ENCODE measurements at regions not wholly inside any gene's neighbourhood (a gene's known extent, or its start where the extent isn't known, plus 50 kb on each side); places are given as distances from the start of the nearest gene placed in this dataset.

DNA sequence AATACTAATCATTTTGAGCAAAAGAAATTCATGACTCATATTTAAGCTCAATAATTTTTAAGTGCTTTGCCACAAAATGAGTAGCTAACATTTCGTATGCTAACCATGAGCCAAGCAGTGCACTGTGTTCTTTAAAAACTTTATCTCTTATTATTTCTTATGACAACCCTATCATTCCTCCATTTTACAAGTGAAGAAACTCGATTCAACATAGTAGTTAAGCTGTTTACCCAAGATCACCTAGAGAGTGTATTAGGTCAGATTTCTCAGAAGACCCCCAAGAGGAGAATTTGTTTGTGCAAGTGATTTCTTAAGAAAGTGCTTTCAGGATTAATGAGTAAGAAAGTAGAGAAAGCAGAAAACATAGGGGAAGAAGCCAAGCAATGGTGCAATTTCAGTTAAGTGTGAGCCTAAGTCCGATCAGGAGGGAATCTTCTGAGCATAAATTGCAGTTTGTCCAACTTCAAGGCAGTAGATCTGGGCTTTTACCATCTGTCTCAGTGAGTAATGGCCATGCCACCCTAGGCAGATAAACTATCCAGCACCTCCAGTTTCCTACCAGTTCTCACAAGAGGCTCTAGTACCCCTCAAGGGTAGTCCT is 202.7 kb downstream of the SCG2 start:
- Histone ChIP-seq H3K4me3 (ENCODE audit: low read length) (no peak overlapping the region), H3K27me3 (ENCODE audit: insufficient read depth, low read length) (no peaks in the 10 kb centered on the region), H3K4me1 (ENCODE audit: insufficient read depth, low read length) (no peaks in the 10 kb centered on the region), H3K9me3 (ENCODE audit: low read depth, low read length) (peaks cover 21% of the 10 kb centered on the region)

DNA sequence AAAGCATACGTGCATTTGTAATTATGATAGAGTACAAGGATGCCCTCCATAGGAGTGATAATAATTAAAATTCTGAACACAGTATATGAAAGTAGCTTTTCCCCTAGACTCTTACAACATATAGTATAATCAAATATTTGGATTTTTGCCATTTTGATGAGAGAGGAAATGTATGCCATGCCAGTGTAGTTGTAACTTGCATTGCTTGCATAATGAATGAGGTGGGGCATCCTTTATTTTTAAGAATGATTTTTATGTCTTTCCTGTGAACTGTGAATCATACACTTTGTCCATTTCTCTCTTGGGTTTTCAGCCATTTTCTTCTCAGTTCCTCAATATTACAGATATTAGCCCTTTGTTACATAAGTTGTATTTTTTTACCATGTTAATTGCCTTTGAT is 197.5 kb downstream of the SCG2 start:
- Histone ChIP-seq H3K4me3 (ENCODE audit: low read length) (no peak overlapping the region), H3K27me3 (ENCODE audit: insufficient read depth, low read length) (no peaks in the 10 kb centered on the region), H3K4me1 (ENCODE audit: insufficient read depth, low read length) (no peaks in the 10 kb centered on the region), H3K9me3 (ENCODE audit: low read depth, low read length) (no peaks in the 10 kb centered on the region)

DNA sequence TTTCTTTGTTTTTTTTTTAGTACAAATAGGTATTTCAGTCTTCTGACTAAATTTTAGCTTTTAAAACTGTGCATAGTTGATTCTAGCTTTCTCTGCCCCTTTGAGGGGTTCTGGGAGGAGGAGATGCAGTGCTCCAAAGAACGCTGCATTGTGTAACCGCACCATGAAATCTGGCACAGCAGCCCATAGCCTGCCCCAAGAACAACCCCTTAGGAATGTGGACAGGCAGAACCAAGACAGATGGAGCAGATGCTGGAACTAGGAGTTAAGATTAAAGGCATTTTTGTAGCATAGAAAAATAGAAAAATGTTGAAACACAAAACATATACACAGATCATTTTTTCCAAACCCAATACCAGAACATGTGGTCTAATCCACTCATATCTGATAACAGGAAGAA is 187.5 kb downstream of the SCG2 start:
- Histone ChIP-seq H3K9me3 (ENCODE audit: low read depth, low read length) (no peaks in the 10 kb centered on the region), H3K27me3 (ENCODE audit: insufficient read depth, low read length) (no peaks in the 10 kb centered on the region), H3K4me3 (ENCODE audit: low read length) (no peak overlapping the region), H3K4me1 (ENCODE audit: insufficient read depth, low read length) (no peaks in the 10 kb centered on the region)

DNA sequence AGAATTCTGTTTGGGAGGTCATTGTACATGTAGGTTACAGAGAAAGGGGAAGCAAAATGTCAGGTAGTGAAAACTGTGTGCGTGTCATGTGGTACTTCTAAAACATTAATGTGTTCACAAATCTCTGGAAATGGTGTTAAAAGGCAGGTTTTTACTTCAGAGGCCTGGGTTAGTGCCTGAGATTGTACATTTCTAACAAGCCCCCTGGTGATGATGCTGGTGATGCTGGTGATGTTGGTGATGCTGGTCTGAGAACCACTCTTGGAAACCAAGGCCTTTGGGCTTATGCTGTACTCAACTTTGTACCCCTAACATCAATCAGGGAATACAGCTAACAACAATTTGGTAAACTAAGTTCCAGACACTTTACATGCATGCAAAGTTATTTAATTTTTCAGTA is 187.1 kb downstream of the SCG2 start:
- no peak overlapping the region for H3K4me3 ChIP-seq (ENCODE audit: low read length)
- H3K27me3 ChIP-seq (ENCODE audit: insufficient read depth, low read length), result no peaks in the 10 kb centered on the region
- H3K4me1 ChIP-seq (ENCODE audit: insufficient read depth, low read length), result no peaks in the 10 kb centered on the region
- no peaks in the 10 kb centered on the region for H3K9me3 ChIP-seq (ENCODE audit: low read depth, low read length)

DNA sequence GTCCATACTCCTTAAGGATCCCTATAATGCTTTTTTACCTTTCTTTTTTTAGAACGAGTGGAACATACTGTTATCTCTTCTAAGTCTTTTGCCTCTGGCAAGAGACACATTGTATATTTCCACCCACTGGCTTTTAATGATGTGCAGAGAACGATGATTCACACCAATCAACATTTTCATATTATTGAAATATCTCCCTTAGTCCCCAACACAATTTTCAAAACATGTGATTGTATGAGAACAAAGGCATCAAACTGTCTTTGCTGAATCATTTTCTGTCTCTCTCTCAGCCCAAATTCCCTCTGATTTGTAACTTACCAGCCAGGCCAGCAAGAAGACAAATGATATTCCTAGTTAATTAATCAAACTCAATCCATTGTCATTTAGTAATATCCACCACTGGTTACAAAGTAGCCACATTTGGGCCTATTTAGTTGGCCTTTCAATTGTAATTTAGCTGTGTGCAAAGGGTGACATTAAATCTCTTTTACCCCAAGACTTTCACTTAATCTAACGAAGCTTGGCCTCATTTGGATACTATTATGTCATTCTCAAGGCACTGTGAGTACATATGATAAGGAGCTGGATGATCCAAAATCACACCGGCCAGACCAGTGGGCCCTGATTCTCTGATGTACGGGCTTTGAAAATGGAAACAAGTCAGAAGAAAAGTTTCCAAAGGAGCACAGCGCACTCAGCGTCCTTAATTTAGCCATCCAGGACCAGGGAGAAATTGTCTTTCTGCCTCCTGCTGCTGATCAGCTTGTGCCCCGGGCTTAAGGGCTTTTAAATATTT is 185.1 kb downstream of the SCG2 start:
- Histone ChIP-seq H3K9me3 (ENCODE audit: low read depth, low read length) (no peaks in the 10 kb centered on the region), H3K4me1 (ENCODE audit: insufficient read depth, low read length) (no peaks in the 10 kb centered on the region), H3K4me3 (ENCODE audit: low read length) (no peak overlapping the region), H3K27me3 (ENCODE audit: insufficient read depth, low read length) (no peaks in the 10 kb centered on the region)

DNA sequence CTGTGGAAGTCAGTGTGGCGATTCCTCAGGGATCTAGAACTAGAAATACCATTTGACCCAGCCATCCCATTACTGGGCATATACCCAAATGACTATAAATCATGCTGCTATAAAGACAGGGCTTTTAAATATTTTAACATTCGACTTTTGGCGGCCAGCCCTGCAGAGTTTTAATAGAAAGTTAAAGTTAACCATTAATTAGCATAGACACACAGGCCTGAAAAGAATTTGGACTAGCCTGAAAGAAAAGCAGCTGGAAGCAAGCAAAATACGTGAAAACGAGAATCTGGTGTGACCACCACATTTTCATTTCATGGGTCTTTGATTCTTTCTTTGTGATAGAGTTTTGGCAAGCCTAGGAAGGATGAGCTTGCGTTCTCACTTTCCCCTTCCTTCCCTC is 184.0 kb downstream of the SCG2 start:
- Histone ChIP-seq H3K4me3 (ENCODE audit: low read length) (no peak overlapping the region), H3K9me3 (ENCODE audit: low read depth, low read length) (no peaks in the 10 kb centered on the region), H3K27me3 (ENCODE audit: insufficient read depth, low read length) (no peaks in the 10 kb centered on the region), H3K4me1 (ENCODE audit: insufficient read depth, low read length) (no peaks in the 10 kb centered on the region)

DNA sequence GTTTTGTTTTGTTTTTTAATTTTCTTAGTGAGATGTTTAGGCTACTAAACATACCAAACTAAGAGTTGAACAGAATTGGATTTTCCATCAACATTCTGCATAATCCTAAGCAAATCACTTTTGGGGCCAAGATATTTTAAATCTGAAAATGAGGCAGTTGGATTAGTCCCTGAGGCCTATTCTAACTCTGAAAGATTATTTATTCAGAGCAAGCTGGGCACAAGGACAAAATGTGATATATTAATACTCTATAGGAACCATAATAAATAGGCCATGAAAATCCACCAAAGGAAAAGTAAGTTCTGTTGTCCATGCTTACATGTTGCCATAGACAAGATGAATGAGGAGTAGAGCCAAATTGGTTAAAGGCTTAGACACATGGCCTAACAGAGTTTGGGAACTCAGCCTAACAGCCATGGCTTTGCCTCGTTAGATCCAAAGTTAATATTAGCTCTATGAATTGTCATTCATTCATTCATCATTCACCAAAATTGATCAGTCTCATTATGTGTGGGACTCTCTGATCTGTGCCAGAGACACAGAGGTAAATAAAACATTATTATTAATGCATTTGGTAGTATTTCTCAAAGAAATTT is 183.5 kb downstream of the SCG2 start:
- Histone ChIP-seq H3K9me3 (ENCODE audit: low read depth, low read length) (no peaks in the 10 kb centered on the region), H3K4me1 (ENCODE audit: insufficient read depth, low read length) (no peaks in the 10 kb centered on the region), H3K27me3 (ENCODE audit: insufficient read depth, low read length) (no peaks in the 10 kb centered on the region), H3K4me3 (ENCODE audit: low read length) (no peak overlapping the region)

DNA sequence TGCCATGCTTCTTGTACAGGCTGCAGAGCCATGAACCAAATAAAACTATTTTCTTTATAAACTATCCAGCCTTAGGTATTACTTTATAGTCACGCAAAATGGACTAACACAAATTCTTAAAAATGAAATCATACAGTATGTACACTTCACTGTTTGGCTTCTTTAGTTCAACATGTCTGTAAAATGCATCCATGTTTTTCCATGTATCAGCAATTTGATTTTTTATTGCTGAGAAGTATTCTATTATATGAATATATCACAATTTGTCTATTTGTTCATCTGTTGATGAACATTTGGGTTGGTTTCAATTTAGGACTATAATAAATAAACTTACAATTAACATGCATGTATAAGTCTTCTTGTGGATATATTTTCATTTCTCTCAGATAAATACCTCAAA is 182.1 kb downstream of the SCG2 start:
- Histone ChIP-seq H3K4me1 (ENCODE audit: insufficient read depth, low read length) (no peaks in the 10 kb centered on the region), H3K4me3 (ENCODE audit: low read length) (no peak overlapping the region), H3K27me3 (ENCODE audit: insufficient read depth, low read length) (no peaks in the 10 kb centered on the region), H3K9me3 (ENCODE audit: low read depth, low read length) (no peaks in the 10 kb centered on the region)

DNA sequence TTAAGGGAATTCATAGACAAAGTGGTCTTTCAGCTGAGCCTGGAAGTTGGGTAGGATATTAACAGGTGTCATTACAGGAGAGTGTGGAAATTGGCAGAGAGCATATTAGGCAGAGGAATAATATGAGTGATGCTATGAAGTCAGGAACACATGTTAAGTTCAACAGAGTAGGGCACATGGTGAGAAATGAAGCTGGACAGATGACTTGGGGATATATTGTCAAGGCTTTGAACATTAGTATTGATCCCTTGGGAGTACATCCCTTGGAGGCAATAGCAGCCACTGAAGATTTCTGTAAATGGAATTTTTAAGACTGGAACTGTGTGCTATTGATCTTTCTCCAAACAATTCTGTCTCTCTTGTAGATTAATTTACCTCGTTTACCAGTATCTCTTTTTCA is 170.7 kb downstream of the SCG2 start:
- no peaks in the 10 kb centered on the region for H3K9me3 ChIP-seq (ENCODE audit: low read depth, low read length)
- H3K27me3 ChIP-seq (ENCODE audit: insufficient read depth, low read length), result no peaks in the 10 kb centered on the region
- no peak overlapping the region for H3K4me3 ChIP-seq (ENCODE audit: low read length)
- no peaks in the 10 kb centered on the region for H3K4me1 ChIP-seq (ENCODE audit: insufficient read depth, low read length)

DNA sequence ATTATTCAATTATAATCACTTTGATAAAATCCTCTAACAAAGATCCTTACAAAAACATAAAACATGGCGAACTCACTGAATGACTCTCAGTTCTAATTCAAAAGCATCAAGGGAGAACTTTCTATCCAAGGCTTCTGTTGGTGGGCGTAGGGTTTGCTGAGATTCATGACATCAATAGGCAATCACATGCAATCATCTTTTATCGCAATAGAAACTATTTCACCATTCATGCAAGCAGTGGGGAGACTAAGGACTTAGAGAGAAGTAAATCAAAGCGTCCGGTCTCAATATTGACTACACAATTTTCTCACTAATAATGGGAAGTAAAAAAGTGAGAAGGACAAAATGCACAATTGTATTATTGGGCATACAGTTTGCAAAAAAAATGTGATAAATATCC is 168.7 kb downstream of the SCG2 start:
- Histone ChIP-seq H3K27me3 (ENCODE audit: insufficient read depth, low read length) (no peaks in the 10 kb centered on the region), H3K4me1 (ENCODE audit: insufficient read depth, low read length) (no peaks in the 10 kb centered on the region), H3K4me3 (ENCODE audit: low read length) (no peak overlapping the region), H3K9me3 (ENCODE audit: low read depth, low read length) (no peaks in the 10 kb centered on the region)

DNA sequence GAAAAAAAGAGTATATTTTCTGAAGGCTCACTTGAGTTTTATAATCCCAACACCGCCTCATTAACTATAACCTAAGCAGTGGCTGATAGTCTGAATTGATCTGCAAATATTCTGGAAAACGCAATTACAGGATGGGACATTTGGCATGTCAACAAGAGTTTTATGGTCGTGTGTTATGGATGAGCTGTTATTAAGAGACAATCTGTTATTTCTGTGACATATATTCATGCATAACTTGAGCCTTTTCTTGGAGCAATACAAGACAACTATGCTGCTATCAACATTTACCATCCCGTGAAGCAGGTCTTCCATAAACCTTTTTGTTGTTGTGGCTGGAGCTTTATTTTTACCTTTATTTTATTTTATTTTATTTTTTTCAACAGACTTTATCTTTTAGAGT is 164.4 kb downstream of the SCG2 start:
- no peaks in the 10 kb centered on the region for H3K27me3 ChIP-seq (ENCODE audit: insufficient read depth, low read length)
- H3K4me3 ChIP-seq (ENCODE audit: low read length), result no peak overlapping the region
- H3K9me3 ChIP-seq (ENCODE audit: low read depth, low read length), result no peaks in the 10 kb centered on the region
- no peaks in the 10 kb centered on the region for H3K4me1 ChIP-seq (ENCODE audit: insufficient read depth, low read length)

DNA sequence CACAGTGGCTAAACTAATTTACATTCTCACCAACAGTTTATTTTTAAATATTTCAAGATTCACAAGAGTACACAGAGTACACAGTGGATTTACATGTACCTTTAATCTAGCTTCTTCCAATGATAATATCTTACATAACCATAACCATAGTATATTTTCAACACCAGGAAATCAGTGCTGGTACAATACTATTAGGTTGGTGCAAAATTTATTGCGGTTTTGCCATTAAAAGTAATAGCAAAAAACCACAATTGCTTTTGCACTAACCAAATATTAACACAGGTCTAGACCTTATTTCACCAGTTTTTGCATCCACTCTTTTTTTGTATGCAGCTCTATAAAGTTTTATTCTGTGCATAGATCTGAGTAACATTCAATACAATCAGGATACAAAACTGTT is 163.0 kb downstream of the SCG2 start:
- Histone ChIP-seq H3K4me1 (ENCODE audit: insufficient read depth, low read length) (no peaks in the 10 kb centered on the region), H3K27me3 (ENCODE audit: insufficient read depth, low read length) (no peaks in the 10 kb centered on the region), H3K4me3 (ENCODE audit: low read length) (no peak overlapping the region), H3K9me3 (ENCODE audit: low read depth, low read length) (no peaks in the 10 kb centered on the region)

DNA sequence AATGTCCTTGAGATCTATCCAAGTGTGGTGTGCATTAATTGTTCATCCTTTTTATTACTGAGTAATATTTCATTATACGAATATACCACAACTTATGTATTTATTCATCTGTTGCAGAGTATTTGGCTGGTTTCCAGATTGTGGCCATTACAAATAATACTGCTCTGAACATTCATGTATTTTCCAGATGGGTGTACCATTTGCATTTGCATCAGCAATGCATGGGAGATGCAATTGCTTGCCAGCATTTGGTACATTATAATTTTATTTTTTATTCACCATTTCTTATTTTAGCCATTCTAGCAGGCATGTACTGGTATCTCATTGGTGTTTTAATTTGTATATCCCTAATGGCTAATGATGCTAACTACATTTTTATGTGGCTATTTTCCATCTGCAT is 162.4 kb downstream of the SCG2 start:
- no peak overlapping the region for H3K4me3 ChIP-seq (ENCODE audit: low read length)
- no peaks in the 10 kb centered on the region for H3K9me3 ChIP-seq (ENCODE audit: low read depth, low read length)
- H3K4me1 ChIP-seq (ENCODE audit: insufficient read depth, low read length), result no peaks in the 10 kb centered on the region
- H3K27me3 ChIP-seq (ENCODE audit: insufficient read depth, low read length), result no peaks in the 10 kb centered on the region

DNA sequence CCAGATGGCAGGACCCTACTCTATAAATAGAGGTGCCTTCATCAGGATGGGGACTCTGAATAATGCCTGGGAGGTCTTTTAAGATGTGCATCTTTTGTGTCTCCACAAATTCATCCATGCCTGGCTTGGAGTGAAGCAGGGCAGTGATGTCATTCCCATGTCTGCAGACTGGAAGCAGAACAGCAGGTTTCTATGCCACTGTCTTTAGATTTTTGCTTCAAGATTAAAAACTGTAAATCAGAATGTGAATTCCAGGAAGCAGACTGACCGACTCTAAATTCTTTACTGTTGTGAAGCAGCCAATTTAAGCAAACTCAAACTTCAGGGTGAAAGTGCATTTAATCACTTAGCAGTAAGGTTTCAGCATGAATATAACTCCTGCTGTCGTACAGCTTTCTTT is 159.3 kb downstream of the SCG2 start:
- Histone ChIP-seq H3K4me3 (ENCODE audit: low read length) (no peak overlapping the region), H3K9me3 (ENCODE audit: low read depth, low read length) (no peaks in the 10 kb centered on the region), H3K4me1 (ENCODE audit: insufficient read depth, low read length) (no peaks in the 10 kb centered on the region), H3K27me3 (ENCODE audit: insufficient read depth, low read length) (no peaks in the 10 kb centered on the region)

DNA sequence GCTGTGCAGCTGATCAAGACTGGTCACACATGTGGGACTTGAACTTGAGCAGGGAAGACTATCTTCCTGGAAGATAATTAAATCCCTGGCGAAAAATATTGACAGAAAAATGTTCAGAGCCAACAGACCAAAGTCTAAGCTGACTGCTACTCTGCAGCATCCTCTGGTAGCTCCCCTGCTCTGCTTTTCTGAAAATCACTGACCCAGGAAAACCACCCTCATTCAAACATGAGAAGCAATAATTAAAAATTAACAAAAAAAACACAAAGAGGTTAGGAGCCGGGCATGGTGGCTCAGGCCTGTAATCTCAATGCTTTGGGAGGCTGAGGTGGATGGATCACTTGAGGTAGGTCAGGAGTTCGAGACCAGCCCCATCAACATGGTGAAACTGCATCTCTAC is 151.9 kb downstream of the SCG2 start:
- Histone ChIP-seq H3K4me3 (ENCODE audit: low read length) (no peak overlapping the region), H3K4me1 (ENCODE audit: insufficient read depth, low read length) (no peaks in the 10 kb centered on the region), H3K9me3 (ENCODE audit: low read depth, low read length) (no peaks in the 10 kb centered on the region), H3K27me3 (ENCODE audit: insufficient read depth, low read length) (no peaks in the 10 kb centered on the region)

DNA sequence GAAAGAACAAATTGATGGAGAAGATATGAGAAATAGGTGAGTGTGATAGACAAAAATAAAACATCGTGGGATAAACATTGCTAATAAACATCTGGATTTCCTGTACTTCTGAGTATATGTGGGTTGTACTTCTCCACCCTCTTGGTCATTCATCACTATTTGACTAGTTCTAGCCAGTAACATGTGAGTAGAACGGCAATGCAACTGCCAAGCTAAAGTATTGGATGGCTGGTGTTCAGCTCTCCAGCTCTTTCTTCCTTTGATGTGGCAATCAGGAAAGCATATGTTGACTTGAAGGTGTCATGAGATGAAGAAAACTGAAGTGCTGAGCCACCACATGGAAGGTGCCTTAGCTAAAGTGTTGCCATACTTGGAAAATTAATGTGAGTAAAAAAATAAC is 144.9 kb downstream of the SCG2 start:
- H3K4me3 ChIP-seq (ENCODE audit: low read length), result no peak overlapping the region
- H3K9me3 ChIP-seq (ENCODE audit: low read depth, low read length), result no peaks in the 10 kb centered on the region
- peaks cover 24% of the 10 kb centered on the region for H3K4me1 ChIP-seq (ENCODE audit: insufficient read depth, low read length)
- no peaks in the 10 kb centered on the region for H3K27me3 ChIP-seq (ENCODE audit: insufficient read depth, low read length)

Measured in mononuclear cell (primary cell).